ENCODE measurements at regions not wholly inside any gene's neighbourhood (a gene's known extent, or its start where the extent isn't known, plus 50 kb on each side); places are given as distances from the start of the nearest gene placed in this dataset.
"Not testable (repeated sequence)": the region's sequence is repeated elsewhere in the genome, so short reads cannot be mapped to it uniquely, and the experiment has no call there.

DNA sequence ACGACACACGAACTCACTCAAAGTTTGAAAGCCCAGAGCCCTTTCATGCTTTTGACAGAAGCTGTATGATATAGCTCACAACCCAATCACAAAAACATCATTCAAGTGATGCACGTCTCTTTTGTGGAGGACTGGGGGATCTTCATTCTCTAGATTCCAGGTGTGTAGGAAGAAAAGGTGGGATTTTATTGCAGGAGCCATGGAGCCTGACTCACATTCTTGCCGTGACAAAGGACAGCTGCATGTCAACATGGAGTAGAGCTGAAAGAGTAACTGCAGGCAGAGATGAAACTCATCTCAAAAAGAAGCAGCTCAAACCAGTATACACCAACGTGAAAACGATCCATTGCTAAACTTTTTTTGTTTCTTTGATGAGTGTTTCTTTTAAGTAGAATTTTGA lies 50.9 kb upstream of the PDE1A start:
- DNase-seq (ENCODE audit: low spot score), result no peak

DNA sequence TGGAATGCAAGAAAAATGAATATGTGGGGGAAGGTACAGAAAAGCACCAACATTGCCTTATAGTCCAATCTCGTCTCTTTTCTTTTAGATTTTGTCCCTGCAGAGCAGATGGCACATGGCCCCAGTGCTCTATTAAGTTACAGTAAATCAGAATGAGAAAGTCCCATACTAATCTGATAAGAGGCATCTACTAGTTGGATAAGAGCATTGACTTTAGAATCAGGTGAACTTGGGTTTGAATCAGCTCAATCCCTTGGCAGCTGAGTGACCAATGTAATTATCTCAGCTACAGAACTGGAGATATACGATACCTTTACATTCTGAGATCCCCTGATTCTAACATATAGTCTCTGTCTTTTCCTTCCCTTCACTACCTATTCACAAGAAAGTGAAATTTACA lies 54.8 kb upstream of the PDE1A start:
- no peak for DNase-seq (ENCODE audit: low spot score)

DNA sequence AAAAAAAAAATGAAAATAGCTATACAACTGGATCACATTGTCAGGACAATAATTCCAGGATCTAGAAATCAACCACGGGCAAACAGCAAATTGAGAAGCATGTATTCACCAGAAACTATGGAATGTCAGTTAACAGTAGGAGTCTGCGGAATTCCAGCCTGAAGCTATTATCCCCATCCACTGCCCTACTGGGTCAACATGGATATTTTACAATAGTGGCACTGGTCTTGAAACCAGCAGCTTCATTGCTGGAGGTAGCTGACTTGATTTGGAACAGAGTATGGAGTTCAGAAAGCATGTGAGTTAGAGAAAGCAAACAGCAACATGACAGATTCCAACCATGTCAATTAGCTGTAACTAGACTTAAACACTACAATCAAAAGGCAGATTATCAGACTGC lies 55.7 kb upstream of the PDE1A start:
- no peak for DNase-seq (ENCODE audit: low spot score)

DNA sequence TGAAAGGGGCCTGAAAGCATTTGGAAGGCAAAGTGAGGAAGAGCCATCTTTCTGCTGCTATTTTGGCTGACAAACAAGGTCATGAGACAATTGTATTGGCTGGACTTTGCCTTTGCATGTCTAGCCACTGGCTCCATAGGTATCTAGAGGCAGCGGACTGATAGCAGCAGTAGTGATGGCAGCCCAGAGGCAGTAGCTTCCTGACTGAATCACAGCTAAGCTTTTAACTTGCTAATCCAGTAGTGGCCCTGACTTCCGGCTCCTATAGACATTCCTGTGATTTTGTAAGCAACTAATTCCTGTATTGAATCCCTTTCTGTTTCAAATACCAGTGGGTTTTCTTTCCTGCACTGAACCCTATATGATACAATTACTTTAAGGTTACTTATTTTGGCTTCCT lies 69.8 kb upstream of the PDE1A start:
- no peak for DNase-seq (ENCODE audit: low spot score)

DNA sequence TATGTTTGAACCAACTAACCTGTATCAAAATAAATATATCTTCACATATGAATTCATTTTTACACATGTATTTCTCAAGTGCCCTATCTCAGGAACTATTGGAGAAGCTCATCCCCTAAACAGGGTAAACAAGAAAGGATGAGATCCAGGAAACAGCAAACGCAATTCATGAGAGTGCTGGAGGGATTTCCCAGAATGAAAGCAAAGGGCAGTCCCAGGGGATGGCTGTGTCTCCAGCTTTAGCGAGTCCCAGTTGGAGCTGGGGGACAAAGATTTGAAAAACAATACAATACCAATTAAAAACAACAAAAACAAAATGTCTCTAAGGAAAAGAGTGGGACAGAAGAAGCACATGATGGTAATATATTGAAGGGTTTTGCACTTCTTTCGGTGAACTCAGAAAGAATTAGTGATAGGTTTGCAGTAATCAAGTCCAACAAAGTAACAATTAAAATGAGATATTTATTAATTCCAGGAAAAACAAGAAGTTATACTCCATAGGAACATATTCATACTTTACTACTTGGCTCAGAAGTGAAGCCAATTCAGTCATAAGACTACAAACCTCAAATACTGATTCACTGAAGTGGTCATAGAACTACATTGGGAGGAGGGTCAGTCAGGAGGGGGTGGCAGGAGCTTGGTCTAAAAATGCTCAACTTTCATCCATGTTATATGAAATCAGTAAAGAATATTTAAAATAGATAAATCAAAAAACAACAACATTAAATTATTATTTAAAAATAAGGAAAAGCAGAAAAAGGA lies 73.1 kb upstream of the PDE1A start:
- DNase-seq (ENCODE audit: low spot score), result no peak

DNA sequence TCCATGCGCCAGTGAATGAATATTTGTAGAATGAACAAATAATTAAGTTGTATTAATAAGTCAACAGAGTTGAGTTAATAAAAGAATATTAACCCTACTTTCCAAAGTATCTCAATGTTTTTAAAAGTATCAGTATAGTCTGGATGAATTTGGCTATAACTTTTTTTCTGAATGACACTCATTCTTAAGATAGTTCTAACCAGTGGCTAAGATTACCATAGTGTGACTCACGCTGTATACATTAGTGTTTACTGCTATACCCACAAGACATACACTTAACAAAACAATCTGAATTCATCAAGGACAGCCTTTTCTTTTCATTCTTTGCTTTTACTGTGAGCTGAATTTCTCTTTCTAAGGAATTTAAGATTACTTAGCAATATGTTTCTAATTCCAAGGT lies 77.0 kb upstream of the PDE1A start:
- DNase-seq (ENCODE audit: low spot score), result no peak

DNA sequence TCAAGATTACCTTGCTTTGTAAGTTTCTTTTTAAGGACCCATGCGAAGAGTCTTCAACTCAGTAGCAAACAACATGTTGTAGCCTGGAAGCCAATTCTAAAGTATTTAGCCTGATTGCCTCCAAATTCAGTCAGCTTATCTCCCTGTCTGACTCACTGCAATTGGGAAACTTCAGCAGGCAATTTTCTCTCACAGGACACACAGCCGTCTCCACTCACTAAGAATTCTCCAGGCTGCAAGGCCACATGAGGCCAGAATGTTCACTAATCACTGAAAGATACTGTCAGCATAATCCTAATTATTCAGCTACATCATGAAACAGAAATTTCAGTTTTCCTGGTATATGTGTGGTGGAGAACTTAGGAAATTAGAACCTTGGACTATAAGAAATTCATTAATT lies 78.1 kb upstream of the PDE1A start:
- no peak for DNase-seq (ENCODE audit: low spot score)

DNA sequence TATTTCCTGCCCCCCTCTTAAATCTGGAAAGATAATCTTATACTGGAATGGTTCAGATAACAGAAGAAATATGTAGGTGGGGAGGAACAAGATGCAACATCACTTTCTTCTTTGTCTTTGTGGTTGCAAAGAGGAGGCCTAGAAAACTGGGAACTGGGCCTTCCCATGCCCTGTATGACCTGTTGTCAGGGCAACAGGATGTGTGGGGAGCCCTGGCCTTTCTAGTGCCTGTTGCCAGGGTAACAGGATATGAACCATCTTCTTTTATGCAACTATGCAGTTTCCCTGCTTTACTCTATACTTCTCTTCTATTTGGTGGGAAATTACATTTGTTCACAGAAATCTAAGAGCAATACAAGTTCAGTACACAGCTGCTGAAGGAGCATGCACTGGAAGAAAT lies 79.8 kb upstream of the PDE1A start:
- DNase-seq (ENCODE audit: low spot score), result no peak

DNA sequence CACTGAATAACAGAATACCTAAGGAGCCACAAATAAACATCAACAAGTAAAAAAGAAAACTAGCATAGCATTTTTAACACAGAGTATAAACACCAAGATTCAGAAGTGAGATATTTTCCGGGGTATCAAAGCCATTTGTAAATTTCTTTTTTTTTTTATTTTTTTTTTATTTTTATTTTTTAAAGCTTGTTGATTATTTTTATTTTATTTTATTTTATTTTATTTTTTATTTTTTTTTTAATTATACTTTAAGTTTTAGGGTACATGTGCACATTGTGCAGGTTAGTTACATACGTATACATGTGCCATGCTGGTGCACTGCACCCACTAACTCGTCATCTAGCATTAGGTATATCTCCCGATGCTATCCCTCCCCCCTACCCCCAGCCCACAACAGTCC lies 81.7 kb upstream of the PDE1A start:
- not testable (repeated sequence) for DNase-seq (ENCODE audit: low spot score)

DNA sequence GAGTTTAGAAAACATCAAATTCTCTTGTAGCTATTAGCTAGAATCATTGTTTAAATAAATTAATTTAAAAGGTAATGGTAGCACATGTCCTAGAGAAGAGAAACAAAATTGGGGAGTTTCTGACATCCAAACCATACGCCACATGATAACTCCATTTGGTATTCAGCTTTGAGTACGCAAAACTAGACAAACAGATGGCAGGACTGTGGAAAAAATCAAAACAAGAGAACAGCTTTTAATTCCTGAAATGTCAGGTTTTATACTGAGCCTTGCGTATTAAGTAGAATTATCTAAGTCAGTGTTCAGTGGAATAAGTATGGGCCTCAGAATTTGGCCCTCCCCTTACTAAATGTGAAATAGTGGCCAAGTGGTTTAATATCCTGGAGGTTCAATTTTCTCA lies 82.4 kb upstream of the PDE1A start:
- no peak for DNase-seq (ENCODE audit: low spot score)

DNA sequence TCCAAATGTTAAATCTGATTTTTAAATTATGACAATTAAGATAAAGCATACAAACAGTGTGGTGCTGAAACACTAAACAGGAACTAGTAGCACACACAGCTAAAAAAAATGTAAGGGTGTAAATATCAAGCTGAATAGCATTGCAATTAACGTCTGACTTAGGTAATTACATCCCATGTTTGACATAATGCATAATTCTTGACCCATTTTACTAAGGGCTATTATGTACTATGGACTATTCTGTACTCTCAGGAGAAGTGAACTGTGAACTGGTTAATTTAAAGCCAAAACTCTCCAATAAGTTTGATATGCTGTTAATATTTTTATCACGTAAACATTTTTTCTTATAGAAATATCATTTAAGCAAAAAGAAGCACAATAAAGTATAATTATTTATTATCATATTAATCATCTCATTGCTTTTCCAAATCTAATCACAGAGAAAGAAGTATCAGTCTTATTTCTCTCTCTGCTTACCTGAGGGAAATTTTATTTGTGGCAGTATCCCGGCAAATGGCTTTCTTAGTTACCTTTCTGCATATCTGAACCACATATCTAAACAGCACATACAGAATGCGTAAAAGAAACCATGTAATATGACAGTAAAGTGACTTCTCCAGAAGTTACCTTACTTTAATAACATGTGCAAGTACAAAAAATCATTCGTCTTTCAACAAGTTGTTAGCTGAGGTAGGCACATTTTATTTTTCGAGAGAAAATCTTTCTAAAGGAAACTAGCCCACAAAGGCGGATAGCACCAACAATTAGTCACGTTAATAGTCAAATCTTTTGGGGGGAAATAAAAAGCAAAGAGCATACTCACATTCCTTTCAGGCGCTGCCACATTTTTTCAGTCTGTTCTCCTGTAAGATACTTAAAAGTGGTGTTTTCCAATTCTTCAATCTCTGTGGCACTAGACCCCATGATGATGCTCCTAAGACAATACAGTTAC lies 94.9 kb upstream of the PDE1A start:
- DNase-seq (ENCODE audit: low spot score), result peak; percentile 44

DNA sequence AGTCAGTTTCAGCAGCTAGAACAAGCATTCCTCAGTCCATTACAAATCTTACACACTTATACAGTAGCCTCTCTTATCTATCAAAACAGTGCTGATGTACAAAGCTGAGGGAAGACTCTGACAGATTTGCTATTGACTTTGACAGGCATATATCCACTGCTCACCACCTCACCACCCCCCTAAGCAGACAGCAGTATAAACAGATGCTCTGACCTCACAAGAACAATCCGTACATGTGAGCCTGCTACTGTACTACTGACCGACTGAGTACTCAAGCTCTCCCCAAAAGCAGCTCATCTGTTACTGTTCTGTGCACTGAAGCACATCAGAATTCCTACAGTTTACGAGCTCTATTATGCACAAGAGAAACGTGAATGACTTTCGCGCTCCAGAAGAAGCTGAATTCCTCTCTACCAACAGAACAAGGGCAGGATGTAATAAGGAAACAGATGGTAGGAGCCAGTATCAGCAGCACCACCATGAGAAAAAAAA lies 95.6 kb upstream of the PDE1A start:
- DNase-seq (ENCODE audit: low spot score), result peak; percentile 83

DNA sequence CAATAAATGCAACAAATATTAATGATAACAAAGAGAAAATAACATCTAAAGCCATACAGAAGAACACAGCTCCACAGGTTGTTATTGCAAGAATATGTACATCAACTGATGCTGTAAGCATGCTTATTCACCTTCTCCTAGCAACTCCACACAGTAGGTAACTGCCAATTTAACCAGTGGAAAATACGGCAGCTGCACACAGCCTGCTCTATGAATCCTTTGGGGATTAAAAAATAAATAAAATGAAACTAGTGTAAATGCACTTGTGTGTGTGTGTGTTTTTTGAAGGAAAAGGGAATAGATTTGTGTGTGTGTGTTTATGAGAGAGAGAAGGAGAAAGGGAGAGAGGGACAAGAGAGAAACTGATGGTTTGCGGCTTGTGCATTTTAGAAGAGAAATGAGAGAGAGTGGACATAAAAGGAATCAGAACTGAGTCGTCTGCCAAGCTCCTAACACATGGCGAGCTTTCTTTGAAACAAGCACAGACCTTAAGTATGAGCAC lies 96.2 kb upstream of the PDE1A start:
- peak; percentile 62 for DNase-seq (ENCODE audit: low spot score)

DNA sequence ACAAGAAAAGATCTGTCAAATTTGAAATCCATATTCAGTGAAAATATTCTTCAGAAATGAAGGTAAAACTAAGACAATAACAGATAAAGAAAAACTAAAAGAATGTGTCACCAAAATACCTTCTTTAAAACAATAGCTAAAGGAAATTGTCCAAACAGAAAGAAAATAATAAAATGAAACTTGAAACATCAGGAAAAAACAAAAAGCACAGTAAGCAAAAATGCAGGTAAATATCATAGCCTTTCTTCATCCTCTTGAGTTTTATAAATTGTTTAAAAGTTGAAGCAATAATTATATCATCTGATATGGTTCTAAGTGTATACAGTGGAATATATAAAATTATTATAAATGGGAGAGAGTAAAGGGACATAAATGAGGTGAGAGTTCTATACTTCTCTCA lies 103.8 kb upstream of the PDE1A start:
- DNase-seq (ENCODE audit: low spot score), result no peak

DNA sequence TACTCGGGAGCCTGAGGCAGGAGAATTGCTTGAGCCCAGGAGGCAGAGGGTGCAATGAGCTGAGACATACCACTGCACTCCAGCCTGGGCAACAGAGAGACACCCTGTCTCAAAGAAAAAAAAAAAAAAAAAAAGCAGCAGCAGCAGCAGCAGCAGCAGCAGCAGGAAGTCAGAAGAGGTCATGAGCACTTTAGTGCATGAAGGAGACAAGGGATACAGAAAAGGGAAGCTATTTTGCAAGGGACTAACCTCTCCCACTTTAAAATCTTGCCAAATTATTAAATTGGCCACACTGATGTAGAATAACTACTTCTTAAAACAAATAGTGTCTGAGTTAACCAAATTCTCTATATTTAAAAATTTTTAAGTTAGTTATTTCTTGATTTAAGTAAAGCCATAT lies 113.4 kb upstream of the PDE1A start:
- no peak for DNase-seq (ENCODE audit: low spot score)

DNA sequence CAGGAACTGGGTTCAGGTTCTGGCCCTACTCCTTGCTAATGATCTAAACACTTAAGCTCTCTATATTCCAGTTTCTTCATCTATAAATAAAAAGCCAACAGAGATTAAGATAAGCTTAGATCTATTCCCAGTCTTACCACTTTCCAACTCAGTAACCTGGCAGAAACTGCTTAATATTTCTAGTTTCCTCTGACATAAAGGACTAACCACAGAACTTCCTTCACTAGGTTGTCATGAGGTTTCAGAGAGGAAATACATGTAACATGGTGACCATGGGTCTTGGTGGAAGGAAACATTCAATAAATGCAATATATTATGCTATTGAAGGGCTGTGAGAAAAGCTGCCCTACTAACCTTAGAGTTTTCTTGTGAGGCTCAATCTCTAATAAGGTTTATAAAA lies 114.4 kb upstream of the PDE1A start:
- no peak for DNase-seq (ENCODE audit: low spot score)

DNA sequence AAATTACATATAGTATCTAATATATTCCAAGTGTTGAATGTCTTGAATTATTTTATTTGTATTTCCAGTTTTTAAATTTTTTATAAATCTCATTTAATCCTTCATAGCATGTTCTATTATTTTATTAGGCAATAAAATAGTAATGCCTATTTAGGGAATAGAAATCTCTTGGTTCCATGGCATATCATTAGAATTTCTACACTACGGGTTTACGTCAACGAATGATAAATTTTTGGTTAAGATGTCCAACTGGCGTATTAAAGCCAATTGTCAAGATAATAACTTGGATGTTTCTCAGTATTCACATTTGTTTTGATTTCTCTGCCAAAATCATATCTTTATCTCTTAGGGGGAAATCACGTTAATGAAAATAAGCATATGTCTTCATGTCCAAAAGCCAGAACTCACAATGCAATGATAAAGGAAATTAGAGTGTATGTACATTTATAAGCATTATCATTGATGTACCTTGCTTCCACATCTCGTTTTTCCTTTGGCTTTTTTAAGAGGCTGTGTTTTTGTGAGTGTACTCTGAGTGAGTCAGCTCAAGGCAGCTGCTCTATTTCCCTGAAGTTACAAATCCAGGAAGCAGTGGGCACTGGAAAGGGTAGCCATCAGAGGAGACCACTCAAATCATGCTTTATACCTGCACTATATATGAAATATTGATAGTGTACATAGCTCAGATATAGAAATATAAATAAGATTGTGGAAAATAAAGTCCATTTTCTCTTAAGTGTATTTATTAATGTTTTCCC lies 115.8 kb upstream of the PDE1A start:
- no peak for DNase-seq (ENCODE audit: low spot score)

DNA sequence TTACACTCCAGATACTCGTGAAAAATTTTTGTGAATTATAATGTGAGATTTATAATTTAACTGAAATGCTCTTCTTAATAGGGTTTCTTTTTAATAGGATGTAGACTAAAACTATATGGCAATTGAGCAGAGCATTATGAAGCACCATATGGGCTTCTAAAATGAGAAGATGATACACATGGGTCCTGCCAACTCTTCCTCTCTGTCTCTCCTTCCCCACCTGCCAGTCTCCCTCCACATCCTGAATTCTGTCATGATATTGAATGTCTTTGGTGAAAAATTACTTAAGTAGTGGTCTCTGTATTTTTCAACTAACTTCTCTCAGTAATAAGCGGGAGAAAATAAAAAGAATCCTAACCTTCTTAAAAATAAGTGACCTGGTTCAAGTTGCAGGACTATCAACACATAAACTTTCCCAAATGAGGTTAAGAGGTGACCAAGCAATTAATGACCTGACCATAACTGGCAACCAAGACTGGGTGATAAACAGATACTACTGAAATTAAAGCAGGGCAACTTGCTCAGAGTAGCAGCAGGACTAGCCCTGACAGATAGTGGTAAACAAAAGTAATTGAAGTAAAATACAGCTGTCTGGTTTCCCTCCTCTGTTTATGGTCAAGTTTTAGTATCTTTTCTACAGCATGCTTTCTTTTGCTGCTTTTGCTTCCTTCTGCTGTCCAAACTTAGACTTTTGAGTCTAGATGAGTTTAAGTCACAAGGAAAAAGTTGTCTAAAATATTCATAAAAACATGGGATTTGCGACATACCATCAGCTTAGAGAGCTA lies 117.1 kb upstream of the PDE1A start:
- DNase-seq (ENCODE audit: low spot score), result no peak

DNA sequence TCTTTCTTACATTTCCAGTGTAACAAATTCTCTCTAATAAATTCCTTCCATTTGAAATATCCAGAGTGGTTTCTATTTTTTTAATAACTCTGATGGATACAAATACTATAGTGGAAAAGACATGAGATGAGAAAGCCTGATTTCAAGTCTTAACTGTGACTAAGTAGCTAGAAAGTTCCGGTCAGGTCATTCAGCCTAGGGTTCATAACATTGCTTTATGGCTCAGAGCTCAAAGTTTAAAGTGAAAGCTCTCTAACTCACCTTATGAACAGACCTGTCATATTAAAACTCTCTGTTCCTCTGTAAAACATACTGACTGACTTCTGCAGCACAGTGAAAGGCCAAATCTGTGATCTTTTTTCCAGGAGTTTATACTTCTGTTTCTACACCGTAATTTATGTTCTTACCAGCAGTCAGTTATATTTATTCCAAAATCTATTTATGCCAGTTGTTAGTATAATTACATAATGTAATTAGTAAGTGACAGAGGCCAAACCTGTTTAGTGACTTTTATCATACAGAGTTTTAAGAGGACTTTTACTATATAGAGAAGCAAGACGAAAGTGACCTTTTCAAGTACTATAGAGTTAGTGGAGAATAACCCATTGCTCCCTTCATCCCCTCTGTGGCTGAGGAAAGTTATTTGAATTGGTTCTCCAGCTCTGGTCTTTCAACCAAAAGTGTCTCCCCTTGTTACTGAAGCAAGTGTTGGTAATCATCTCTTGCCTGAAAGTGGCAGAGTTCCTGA lies 118.8 kb upstream of the PDE1A start:
- no peak for DNase-seq (ENCODE audit: low spot score)

DNA sequence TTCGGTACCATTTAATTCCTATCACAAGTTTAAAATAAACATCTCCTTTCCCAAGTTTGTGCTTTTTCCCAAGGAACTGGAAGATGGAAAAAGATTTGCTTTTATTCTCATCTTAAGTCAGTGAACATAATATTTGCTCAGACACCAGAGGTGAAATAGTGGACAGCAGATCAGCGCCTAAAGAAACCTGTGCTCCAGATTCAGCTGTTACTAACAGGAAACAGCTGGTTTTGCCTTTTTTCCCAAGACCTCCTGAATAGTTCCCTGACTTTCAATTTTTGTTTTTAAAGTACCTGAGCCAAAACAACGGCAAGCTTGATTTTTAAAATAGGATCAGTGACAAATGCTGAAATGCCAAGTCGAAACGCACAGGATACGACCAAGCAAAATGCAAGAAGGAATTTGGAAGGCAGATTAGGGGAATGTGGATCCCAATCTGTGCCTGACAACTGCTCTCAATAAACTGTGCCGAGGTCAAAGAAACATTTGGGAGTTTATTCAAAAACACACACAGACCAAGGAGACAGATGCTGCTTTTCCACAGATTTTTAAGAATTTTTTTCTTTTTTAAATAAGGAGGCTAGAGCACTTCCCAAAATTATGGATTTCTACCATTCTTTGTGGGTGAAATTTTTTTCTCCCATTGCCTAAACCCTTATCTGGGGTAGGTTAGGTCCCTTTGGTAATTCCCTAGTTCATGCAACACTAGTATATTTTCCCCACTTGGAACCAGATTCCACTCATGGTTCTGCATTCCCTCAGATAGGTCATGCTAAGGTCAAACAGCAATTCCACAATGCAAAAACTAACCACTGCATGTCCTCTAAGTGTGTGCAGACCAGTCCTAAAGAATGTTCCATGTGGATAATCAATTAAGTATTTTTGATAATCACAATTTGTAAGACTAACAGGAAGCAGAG lies 121.5 kb upstream of the PDE1A start:
- no peak for DNase-seq (ENCODE audit: low spot score)
